A549 (cell line): ENCODE measurements at regions not wholly inside any gene's neighbourhood (a gene's known extent, or its start where the extent isn't known, plus 50 kb on each side); places are given as distances from the start of the nearest gene placed in this dataset.

Source experiments
- ATAC-seq, 2 experiments: fragments of 200-7000 bp in 1 of 2; fragments of >200 bp in 1 of 2; cut with Nextera tagmentation in 1 of 2; cut with Tn5 transposase in 1 of 2; 3 replicates each; pipeline versions ENCODE4 v1.8.0 to v1.9.1; 2018 to 2020; ENCODE audit warnings: mild to moderate bottlenecking in 1 of 2, moderate library complexity in 1 of 2
- CTCF ChIA-PET: fragments of 300-600 bp; sonication (Branson Sonifier 250); formaldehyde crosslinking; extraction: SDS; loops from one replicate; lab custom pipeline; 2021; ENCODE audit warnings: antibody characterized with exemption, inconsistent platforms; lab: Yijun Ruan, JAX
- POLR2A ChIA-PET: fragments of 350-600 bp; formaldehyde crosslinking; extraction: SDS; loops from one replicate; lab custom pipeline; 2021; ENCODE audit warnings: antibody characterized with exemption, inconsistent platforms; lab: Yijun Ruan, JAX
- DNase-seq, 2 experiments: peaks; one replicate each; pipeline versions ENCODE4 v3.0.0 to v3.0.0-alpha.2; 2011 to 2016; ENCODE audit warnings: low read depth in 1 of 2, low spot score in 1 of 2
- FAIRE-seq: peaks from 2 replicates; lab custom pipeline; 2011; peaks lifted over from hg19 to GRCh38; lab: Jason Lieb, UNC
- H3K27ac ChIP-seq, 2 experiments: fragments of >200 bp; sonication (Bioruptor Twin); formaldehyde crosslinking; 3 replicates each; pipeline ENCODE4 v1.5.1; 2016 to 2017
- H3K4me1 ChIP-seq: fragments of >200 bp; sonication (Bioruptor Twin); formaldehyde crosslinking; 3 replicates; pipeline ENCODE4 v1.6.1; 2016
- H3K4me2 ChIP-seq: fragments of >200 bp; sonication (Bioruptor Twin); formaldehyde crosslinking; 3 replicates; pipeline ENCODE4 v1.6.1; 2016
- H3K4me3 ChIP-seq: fragments of >200 bp; sonication (Bioruptor Twin); formaldehyde crosslinking; 3 replicates; pipeline ENCODE4 v1.5.1; 2016
- H3K9me3 ChIP-seq: fragments of >200 bp; sonication (Bioruptor Twin); formaldehyde crosslinking; 3 replicates; pipeline ENCODE4 v1.6.1; 2016
- BHLHE40 ChIP-seq: IDR thresholded peaks from 2 replicates; pipeline ENCODE4 v1.6.1; 2012; ENCODE audit warnings: low read depth, low read length, inconsistent platforms
- CBX2 ChIP-seq: fragments of 200-600 bp; sonication (generic); IDR thresholded peaks from 2 replicates; pipeline ENCODE4 v1.6.1; 2016; ENCODE audit warnings: low read depth, mild to moderate bottlenecking, borderline replicate concordance
- CHD2 ChIP-seq: fragments of 150-350 bp; IDR thresholded peaks from 2 replicates; pipeline ENCODE4 v1.6.1; 2014; ENCODE audit warnings: low read length; ENCODE audit not compliant: partially characterized antibody
- CHD4 ChIP-seq: fragments of 200-600 bp; sonication (generic); IDR thresholded peaks from 2 replicates; pipeline ENCODE4 v1.6.1; 2016; ENCODE audit warnings: antibody characterized with exemption, mild to moderate bottlenecking, borderline replicate concordance
- EP300 ChIP-seq, 2 experiments: fragments of >200 bp; sonication (Bioruptor Twin); formaldehyde crosslinking; IDR thresholded peaks; 2 replicates in 1 of 2; 3 replicates in 1 of 2; pipeline ENCODE4 v1.6.1; 2016 to 2017
- FOSL2 ChIP-seq, 2 experiments: fragments of 450-650 bp in 1 of 2; fragments of >200 bp in 1 of 2; sonication (Bioruptor Twin) in 1 of 2; formaldehyde crosslinking; IDR thresholded peaks; 2 replicates each; pipeline versions ENCODE4 v1.5.0 to v1.6.1; 2016 to 2020; ENCODE audit warnings: mild to moderate bottlenecking in 1 of 2, moderate library complexity in 1 of 2
- HOXA7 ChIP-seq: fragments of 250-450 bp; sonication (Bioruptor Pico); IDR thresholded peaks from 2 replicates; pipeline ENCODE4 v1.5.0; 2020; ENCODE audit warnings: mild to moderate bottlenecking, moderate library complexity
- MAZ ChIP-seq: fragments of 150-350 bp; IDR thresholded peaks from 2 replicates; pipeline ENCODE4 v1.6.1; 2014; ENCODE audit warnings: antibody characterized with exemption, low read depth, low read length, borderline replicate concordance
- POLR2A ChIP-seq: IDR thresholded peaks from 2 replicates; pipeline ENCODE4 v1.6.1; 2012; ENCODE audit warnings: mild to moderate bottlenecking, low read length
- POLR2AphosphoS2 ChIP-seq: conservative IDR thresholded peaks from 2 replicates; pipeline ENCODE4 v1.6.1; 2012; ENCODE audit warnings: low read length, improper control_type of control experiment, inconsistent platforms
- RARB ChIP-seq: fragments of 250-450 bp; sonication (Bioruptor Pico); IDR thresholded peaks from 2 replicates; pipeline ENCODE4 v1.8.0; 2021; ENCODE audit warnings: mild to moderate bottlenecking, moderate library complexity
- RCOR1 ChIP-seq: fragments of 150-350 bp; IDR thresholded peaks from 2 replicates; pipeline ENCODE4 v1.6.1; 2014; ENCODE audit warnings: antibody characterized with exemption, low read length, low read depth
- TFCP2L1 ChIP-seq: fragments of 250-450 bp; sonication (Bioruptor Pico); IDR thresholded peaks from 2 replicates; pipeline ENCODE4 v1.5.0; 2021; ENCODE audit warnings: mild to moderate bottlenecking
- USF2 ChIP-seq: fragments of 450-650 bp; IDR thresholded peaks from 2 replicates; pipeline ENCODE4 v1.6.1; 2014; ENCODE audit warnings: antibody characterized with exemption
- ZC3H11A ChIP-seq: fragments of 450-650 bp; IDR thresholded peaks from 2 replicates; pipeline ENCODE4 v1.6.1; 2014; ENCODE audit warnings: antibody characterized with exemption, mild to moderate bottlenecking
- ZFP36 ChIP-seq: fragments of 450-650 bp; IDR thresholded peaks from 2 replicates; pipeline ENCODE4 v1.6.1; 2014; ENCODE audit warnings: borderline replicate concordance; ENCODE audit not compliant: partially characterized antibody
- ZSCAN20 ChIP-seq: fragments of 250-450 bp; sonication (Bioruptor Pico); IDR thresholded peaks from 2 replicates; pipeline ENCODE4 v1.8.0; 2022; ENCODE audit warnings: mild to moderate bottlenecking, moderate library complexity
- WGBS: methylation state at CpG from one replicate; pipeline ENCODE4 v1.1.6; 2017; ENCODE audit errors: missing lambda C conversion rate; 5-methylcytosine and 5-hydroxymethylcytosine counted together
- TF ChIP-seq, protein P1 (sequence below): IDR thresholded peaks from 2 replicates; pipeline ENCODE4 v1.6.1; 2012
- TF ChIP-seq, protein P2 (sequence below): fragments of >200 bp; sonication (Bioruptor Twin); formaldehyde crosslinking; IDR thresholded peaks from 3 replicates; pipeline ENCODE4 v1.5.1; 2016
- TF ChIP-seq, protein P3 (sequence below): IDR thresholded peaks from 2 replicates; pipeline ENCODE4 v1.6.1; 2012

DNA sequence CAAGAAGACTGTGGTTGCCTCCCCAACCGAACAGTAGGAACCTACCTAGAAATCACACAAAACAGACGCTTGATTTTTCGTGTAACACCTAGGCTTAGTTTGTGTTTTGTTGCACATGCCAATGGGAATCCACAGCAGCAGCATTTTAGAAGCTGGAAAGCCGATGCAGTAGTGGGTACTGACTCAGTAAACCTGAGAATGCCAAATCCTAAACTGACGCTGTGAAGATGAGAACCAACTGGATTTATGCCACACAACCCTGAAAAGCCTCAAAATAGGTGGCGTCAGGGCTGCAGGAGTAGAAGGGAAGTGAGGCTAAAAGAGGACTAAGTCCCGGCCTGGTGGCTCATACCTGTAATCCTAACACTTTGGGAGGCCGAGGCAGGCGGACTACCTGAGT lies 162.5 kb downstream of the REEP3 start:
- Histone ChIP-seq H3K4me1 (no peaks in the 10 kb centered on the region), H3K9me3 (no peaks in the 10 kb centered on the region), H3K27ac (no peak overlapping the region), H3K4me2 (no peak overlapping the region), H3K4me3 (no peak overlapping the region)
- DNase-seq (no peak), ATAC-seq (no peak), FAIRE-seq (no peak)
- ChIA-PET CTCF (interaction anchor here (0.9 to 1.7 kb wide), 3 partner anchors 15 to 54 kb away, joined by 3 to 4 read pairs (median 4); no protein-coding TSS in a partner anchor), POLR2A (no interaction called here)
- WGBS, result 69% methylated on average over 9 of the region's 9 CpGs
- no peak for TF ChIP-seq BHLHE40
- TF ChIP-seq FOSL2 (IDR thresholded peaks at IDR 0.05), result no peak
- no peak for TF ChIP-seq FOSL2 (CRISPR knock-in tag; IDR thresholded peaks at IDR 0.05)
- no peak for TF ChIP-seq CHD4
- no peak for TF ChIP-seq EP300 (IDR thresholded peaks at IDR 0.05)

GRCh38 chr10:63684257-63684936 lies 163.2 kb downstream of the REEP3 start:
- CTCF ChIA-PET, result interaction anchor here (1.0 to 1.7 kb wide), 4 partner anchors 16 to 527 kb away, joined by 3 to 4 read pairs (median 3); no protein-coding TSS in a partner anchor
- WGBS, result 83% methylated on average over 6 of the region's 6 CpGs
- no peak overlapping the region for H3K27ac ChIP-seq

DNA sequence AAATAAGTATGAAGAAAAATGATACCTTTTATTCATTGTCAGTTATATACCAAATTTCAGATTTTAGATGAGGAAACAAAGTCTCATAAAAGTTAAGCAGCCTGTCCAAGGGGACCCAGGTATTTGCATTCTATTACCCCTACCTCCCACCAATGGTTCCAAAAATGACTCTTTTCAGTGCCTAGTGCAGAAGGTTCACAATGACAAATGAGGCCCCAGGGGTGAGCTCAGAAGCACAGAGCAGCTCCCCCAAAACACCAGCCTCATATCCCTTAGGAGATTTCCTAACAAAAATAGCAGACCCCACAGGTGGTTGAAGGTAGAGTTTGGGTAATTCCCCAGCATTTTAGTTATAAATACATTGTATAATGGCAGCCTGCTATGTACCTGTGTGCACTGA lies 168.6 kb downstream of the REEP3 start:
- FAIRE-seq (no peak), ATAC-seq (no peak), DNase-seq (no peak)
- POLR2A ChIA-PET, result no interaction called here
- CTCF ChIA-PET, result interaction anchor here (1.1 kb wide), 2 partner anchors 9 to 29 kb away, joined by 3 to 6 read pairs; no protein-coding TSS in a partner anchor
- no peaks in the 10 kb centered on the region for H3K9me3 ChIP-seq
- no peak overlapping the region for H3K4me2 ChIP-seq
- TF ChIP-seq ZSCAN20 (CRISPR knock-in tag) (no peak), CHD2 (no peak), TFCP2L1 (no peak), USF2 (no peak), ZFP36 (no peak), HOXA7 (CRISPR knock-in tag) (no peak), RARB (CRISPR knock-in tag) (no peak), POLR2A (no peak), POLR2AphosphoS2 (no peak), CBX2 (no peak), BHLHE40 (no peak), MAZ (no peak), RCOR1 (no peak)
- TF ChIP-seq, protein P1, sequence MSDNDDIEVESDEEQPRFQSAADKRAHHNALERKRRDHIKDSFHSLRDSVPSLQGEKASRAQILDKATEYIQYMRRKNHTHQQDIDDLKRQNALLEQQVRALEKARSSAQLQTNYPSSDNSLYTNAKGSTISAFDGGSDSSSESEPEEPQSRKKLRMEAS, result no peak
- TF ChIP-seq, protein P2, sequence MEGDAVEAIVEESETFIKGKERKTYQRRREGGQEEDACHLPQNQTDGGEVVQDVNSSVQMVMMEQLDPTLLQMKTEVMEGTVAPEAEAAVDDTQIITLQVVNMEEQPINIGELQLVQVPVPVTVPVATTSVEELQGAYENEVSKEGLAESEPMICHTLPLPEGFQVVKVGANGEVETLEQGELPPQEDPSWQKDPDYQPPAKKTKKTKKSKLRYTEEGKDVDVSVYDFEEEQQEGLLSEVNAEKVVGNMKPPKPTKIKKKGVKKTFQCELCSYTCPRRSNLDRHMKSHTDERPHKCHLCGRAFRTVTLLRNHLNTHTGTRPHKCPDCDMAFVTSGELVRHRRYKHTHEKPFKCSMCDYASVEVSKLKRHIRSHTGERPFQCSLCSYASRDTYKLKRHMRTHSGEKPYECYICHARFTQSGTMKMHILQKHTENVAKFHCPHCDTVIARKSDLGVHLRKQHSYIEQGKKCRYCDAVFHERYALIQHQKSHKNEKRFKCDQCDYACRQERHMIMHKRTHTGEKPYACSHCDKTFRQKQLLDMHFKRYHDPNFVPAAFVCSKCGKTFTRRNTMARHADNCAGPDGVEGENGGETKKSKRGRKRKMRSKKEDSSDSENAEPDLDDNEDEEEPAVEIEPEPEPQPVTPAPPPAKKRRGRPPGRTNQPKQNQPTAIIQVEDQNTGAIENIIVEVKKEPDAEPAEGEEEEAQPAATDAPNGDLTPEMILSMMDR, result no peak
- TF ChIP-seq, protein P3, sequence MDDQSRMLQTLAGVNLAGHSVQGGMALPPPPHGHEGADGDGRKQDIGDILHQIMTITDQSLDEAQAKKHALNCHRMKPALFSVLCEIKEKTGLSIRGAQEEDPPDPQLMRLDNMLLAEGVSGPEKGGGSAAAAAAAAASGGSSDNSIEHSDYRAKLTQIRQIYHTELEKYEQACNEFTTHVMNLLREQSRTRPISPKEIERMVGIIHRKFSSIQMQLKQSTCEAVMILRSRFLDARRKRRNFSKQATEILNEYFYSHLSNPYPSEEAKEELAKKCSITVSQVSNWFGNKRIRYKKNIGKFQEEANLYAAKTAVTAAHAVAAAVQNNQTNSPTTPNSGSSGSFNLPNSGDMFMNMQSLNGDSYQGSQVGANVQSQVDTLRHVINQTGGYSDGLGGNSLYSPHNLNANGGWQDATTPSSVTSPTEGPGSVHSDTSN, result no peak
- H3K4me3 ChIP-seq, result no peak overlapping the region
- no peak overlapping the region for H3K27ac ChIP-seq
- H3K4me1 ChIP-seq, result no peaks in the 10 kb centered on the region

More at GRCh38 chr10:63684257-63684936, 163.2 kb downstream of the REEP3 start:
- no peak overlapping the region for H3K4me3 ChIP-seq
- no peaks in the 10 kb centered on the region for H3K9me3 ChIP-seq
- FAIRE-seq, result no peak
- DNase-seq, result no peak
- TF ChIP-seq ZC3H11A, result peak; percentile 31; the same call in 1 of the 2 replicates
- no peak for TF ChIP-seq FOSL2 (IDR thresholded peaks at IDR 0.05)
- no peak for TF ChIP-seq FOSL2 (CRISPR knock-in tag; IDR thresholded peaks at IDR 0.05)
- no peak for ATAC-seq
- POLR2A ChIA-PET, result no interaction called here
- no peaks in the 10 kb centered on the region for H3K4me1 ChIP-seq
- H3K4me2 ChIP-seq, result no peak overlapping the region
